ENCODE measurements at regions not wholly inside any gene's neighbourhood (a gene's known extent, or its start where the extent isn't known, plus 50 kb on each side); places are given as distances from the start of the nearest gene placed in this dataset.
"Not testable (repeated sequence)": the region's sequence is repeated elsewhere in the genome, so short reads cannot be mapped to it uniquely, and the experiment has no call there.

- DNase-seq (ENCODE audit: low spot score): no peak
Observed at GRCh38 chr3:33956776-33957175, 158.3 kb downstream of the PDCD6IP start.

- DNase-seq (ENCODE audit: low spot score): no peak
Observed at GRCh38 chr3:33957176-33957575, 158.7 kb downstream of the PDCD6IP start.

GRCh38 chr3:33958661-33959060 is 160.2 kb downstream of the PDCD6IP start:
- DNase-seq (ENCODE audit: low spot score): no peak

GRCh38 chr3:33962396-33962795 is 164.0 kb downstream of the PDCD6IP start:
- DNase-seq (ENCODE audit: low spot score): no peak

- not testable (repeated sequence) for DNase-seq (ENCODE audit: low spot score)
Observed at GRCh38 chr3:33970180-33970579, 171.8 kb downstream of the PDCD6IP start.

- no peak for DNase-seq (ENCODE audit: low spot score)
Observed at GRCh38 chr3:33971055-33971454, 172.6 kb downstream of the PDCD6IP start.

- DNase-seq (ENCODE audit: low spot score): no peak
Observed at GRCh38 chr3:33975463-33975862, 177.0 kb downstream of the PDCD6IP start.

GRCh38 chr3:33977227-33977626 is 178.8 kb downstream of the PDCD6IP start:
- DNase-seq (ENCODE audit: low spot score): no peak

GRCh38 chr3:33980252-33980651 is 181.8 kb downstream of the PDCD6IP start:
- DNase-seq (ENCODE audit: low spot score): peak; percentile 48

- no peak for DNase-seq (ENCODE audit: low spot score)
Observed at GRCh38 chr3:33982269-33982798, 183.9 kb downstream of the PDCD6IP start.

GRCh38 chr3:33982949-33983348 is 184.5 kb downstream of the PDCD6IP start:
- not testable (repeated sequence) for DNase-seq (ENCODE audit: low spot score)

- no peak for DNase-seq (ENCODE audit: low spot score)
Observed at GRCh38 chr3:33989229-33989628, 190.8 kb downstream of the PDCD6IP start.

GRCh38 chr3:33991673-33992072 is 193.2 kb downstream of the PDCD6IP start:
- DNase-seq (ENCODE audit: low spot score): no peak

GRCh38 chr3:33993631-33994030 is 195.2 kb downstream of the PDCD6IP start:
- DNase-seq (ENCODE audit: low spot score): no peak

- no peak for DNase-seq (ENCODE audit: low spot score)
Observed at GRCh38 chr3:33994568-33994967, 196.1 kb downstream of the PDCD6IP start.

GRCh38 chr3:34000301-34000700 is 201.9 kb downstream of the PDCD6IP start:
- no peak for DNase-seq (ENCODE audit: low spot score)

GRCh38 chr3:34001022-34001421 is 202.6 kb downstream of the PDCD6IP start:
- peak; percentile 8 for DNase-seq (ENCODE audit: low spot score)

- DNase-seq (ENCODE audit: low spot score): no peak
Observed at GRCh38 chr3:34001990-34002389, 203.6 kb downstream of the PDCD6IP start.

GRCh38 chr3:34002569-34003100 is 204.2 kb downstream of the PDCD6IP start:
- DNase-seq (ENCODE audit: low spot score): no peak

- DNase-seq (ENCODE audit: low spot score): no peak
Observed at GRCh38 chr3:34005886-34006285, 207.5 kb downstream of the PDCD6IP start.

GRCh38 chr3:34008191-34008590 is 209.8 kb downstream of the PDCD6IP start:
- DNase-seq (ENCODE audit: low spot score): no peak

GRCh38 chr3:34008836-34009809 is 210.7 kb downstream of the PDCD6IP start:
- DNase-seq (ENCODE audit: low spot score): no peak
